GM12864 (cell line): ENCODE measurements at regions not wholly inside any gene's neighbourhood (a gene's known extent, or its start where the extent isn't known, plus 50 kb on each side); places are given as distances from the start of the nearest gene placed in this dataset.

Source experiments
- DNase-seq: peaks from one replicate; pipeline ENCODE4 v3.0.0-alpha.2; 2011; ENCODE audit warnings: low read depth
- H3K4me3 ChIP-seq: 2 replicates; pipeline ENCODE4 v1.5.1; 2011; ENCODE audit warnings: mild to moderate bottlenecking, low read depth, low read length, control low read depth
- CTCF ChIP-seq: IDR thresholded peaks from 2 replicates; pipeline ENCODE4 v1.5.1; 2011; ENCODE audit warnings: low read depth, mild to moderate bottlenecking, moderate library complexity, low read length, control low read depth, inconsistent platforms; ENCODE audit errors: missing control alignments

GRCh38 chr6:14981960-14982359 is 263.9 kb upstream of the JARID2 start:
- no peak for TF ChIP-seq CTCF
- DNase-seq: no peak
- H3K4me3 ChIP-seq: no peak overlapping the region

- no peak overlapping the region for H3K4me3 ChIP-seq
- no peak for TF ChIP-seq CTCF
- DNase-seq: no peak
Measured at GRCh38 chr6:14983599-14984518, 262.0 kb upstream of the JARID2 start.

- TF ChIP-seq CTCF: no peak
- DNase-seq: no peak
- no peak overlapping the region for H3K4me3 ChIP-seq
Measured at GRCh38 chr6:14984519-14984853, 261.4 kb upstream of the JARID2 start.

DNA sequence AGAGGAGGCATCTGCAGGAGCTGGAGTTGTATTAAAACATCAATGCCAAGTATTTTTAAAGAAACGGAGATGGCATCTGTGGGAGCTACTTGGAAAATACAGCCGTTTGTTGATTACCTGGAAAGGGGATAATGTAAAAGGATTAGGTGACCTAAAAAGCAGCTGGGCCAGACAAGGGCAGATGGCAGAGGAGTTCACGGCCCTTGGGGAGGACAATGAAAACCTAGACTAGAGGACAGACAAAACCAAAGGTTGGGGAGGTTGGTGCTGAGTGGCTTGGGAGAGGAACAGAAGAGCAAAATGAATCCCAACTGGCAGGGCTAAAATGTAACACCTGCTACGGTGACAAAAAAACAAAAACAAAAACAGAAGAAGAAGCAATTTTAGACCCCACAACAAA is 260.5 kb upstream of the JARID2 start:
- H3K4me3 ChIP-seq: no peak overlapping the region
- TF ChIP-seq CTCF: no peak
- DNase-seq: no peak

DNA sequence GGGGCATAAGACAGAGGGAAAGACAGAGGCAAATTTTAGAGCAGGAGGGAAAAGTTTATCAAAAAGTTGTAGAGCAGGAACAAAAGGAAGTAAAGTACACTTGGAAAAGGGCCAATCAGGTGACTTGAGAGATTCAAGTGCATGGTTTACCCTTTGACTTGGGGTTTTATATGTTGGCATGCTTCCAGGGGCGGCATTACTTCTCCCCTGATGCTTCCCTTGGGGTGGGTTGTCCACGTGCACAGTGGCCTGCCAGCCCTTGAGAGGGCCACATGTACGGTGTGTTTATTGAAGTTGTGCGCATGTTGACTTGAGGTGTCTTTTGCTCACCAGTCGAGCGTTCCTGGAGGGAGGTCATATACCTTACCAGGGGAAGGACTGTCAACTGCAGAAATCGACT is 259.5 kb upstream of the JARID2 start:
- TF ChIP-seq CTCF: no peak
- H3K4me3 ChIP-seq: no peak overlapping the region
- DNase-seq: no peak

- DNase-seq: no peak
- no peak overlapping the region for H3K4me3 ChIP-seq
- no peak for TF ChIP-seq CTCF
Measured at GRCh38 chr6:14987490-14987889, 258.4 kb upstream of the JARID2 start.

DNA sequence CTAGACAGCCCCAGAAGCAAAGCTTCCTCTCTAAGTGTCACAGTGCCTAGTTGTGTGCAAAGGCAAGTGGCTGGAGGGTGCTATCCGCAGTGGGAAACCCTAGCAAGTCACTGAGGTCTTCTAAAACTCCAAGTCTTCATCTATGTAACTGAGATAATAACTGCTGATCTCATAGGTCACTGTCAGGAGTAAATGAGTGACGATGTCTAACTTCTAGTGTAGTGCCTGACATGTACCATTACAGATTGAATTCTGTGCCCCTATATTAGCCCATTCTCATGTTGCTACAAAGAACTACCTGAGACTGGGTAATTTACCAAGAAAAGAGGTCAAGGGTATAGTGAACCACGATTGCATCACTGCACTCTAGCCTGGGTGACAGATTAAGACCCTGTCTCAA is 253.5 kb upstream of the JARID2 start:
- TF ChIP-seq CTCF: no peak
- H3K4me3 ChIP-seq: no peak overlapping the region
- no peak for DNase-seq
